ENCODE measurements at regions not wholly inside any gene's neighbourhood (a gene's known extent, or its start where the extent isn't known, plus 50 kb on each side); places are given as distances from the start of the nearest gene placed in this dataset.
"Not testable (repeated sequence)": the region's sequence is repeated elsewhere in the genome, so short reads cannot be mapped to it uniquely, and the experiment has no call there.

DNA sequence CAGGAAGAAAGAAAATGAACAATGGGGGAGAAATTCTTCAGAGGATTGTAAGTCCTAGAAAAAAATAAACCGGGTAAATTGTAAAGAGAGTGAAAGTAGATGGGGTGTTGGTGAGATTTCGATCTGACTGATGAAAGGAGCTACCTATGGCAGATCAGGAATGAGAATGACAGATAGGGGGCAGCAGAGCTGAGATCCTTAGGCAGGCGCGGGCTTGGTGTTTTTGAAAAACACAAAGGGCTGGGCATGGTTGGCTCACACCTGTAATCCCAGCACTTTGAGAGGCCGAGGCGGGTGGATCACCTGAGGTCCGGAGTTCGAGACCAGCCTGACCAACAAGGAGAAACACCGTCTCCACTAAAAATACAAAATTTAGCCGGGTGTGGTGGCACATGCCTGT, 1468.6 kb upstream of the SLC10A2 start:
- DNase-seq (ENCODE audit: low read depth), result no peak

DNA sequence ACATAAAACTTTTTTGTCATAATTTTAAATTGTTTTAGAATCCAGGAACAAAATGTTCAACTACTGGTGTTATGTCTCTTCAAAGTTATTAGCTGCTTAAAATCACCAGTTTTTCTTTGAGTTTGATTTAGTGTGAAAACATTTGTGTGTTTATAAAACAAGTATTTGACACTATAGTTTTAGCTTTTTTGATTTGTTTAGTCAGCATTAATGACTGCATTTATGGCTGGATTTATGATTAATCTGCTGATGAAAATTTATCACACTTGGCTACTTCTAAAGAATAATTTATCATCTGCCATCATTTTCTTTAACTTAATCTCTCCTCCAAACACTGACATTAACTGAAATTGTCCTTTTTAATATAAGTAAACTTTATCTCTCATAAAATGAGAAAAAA, 1465.9 kb upstream of the SLC10A2 start:
- no peak for DNase-seq (ENCODE audit: low read depth)

- DNase-seq (ENCODE audit: low read depth), result no peak
Observed at GRCh38 chr13:104530741-104531140, 1464.5 kb upstream of the SLC10A2 start.

GRCh38 chr13:104526561-104526960, 1460.3 kb upstream of the SLC10A2 start:
- DNase-seq (ENCODE audit: low read depth), result no peak

DNA sequence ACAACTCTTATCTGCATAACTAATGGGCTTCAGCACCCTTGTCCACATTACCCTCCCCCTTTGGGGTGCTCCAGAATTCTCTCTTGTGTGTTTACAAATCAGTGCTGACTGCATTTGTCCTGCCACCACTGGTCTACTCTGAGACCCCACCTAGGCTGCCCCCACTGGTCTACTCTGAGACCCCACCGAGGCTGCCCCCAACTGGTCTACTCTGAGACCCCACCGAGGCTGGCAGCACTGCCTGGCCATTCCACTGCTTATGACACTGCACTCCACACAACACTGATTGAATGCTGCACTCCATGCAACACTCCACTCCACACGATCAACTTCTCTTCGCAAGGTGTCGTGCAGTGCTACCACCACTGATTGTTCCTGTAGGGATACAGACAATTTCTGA, 1459.2 kb upstream of the SLC10A2 start:
- DNase-seq (ENCODE audit: low read depth), result no peak

DNA sequence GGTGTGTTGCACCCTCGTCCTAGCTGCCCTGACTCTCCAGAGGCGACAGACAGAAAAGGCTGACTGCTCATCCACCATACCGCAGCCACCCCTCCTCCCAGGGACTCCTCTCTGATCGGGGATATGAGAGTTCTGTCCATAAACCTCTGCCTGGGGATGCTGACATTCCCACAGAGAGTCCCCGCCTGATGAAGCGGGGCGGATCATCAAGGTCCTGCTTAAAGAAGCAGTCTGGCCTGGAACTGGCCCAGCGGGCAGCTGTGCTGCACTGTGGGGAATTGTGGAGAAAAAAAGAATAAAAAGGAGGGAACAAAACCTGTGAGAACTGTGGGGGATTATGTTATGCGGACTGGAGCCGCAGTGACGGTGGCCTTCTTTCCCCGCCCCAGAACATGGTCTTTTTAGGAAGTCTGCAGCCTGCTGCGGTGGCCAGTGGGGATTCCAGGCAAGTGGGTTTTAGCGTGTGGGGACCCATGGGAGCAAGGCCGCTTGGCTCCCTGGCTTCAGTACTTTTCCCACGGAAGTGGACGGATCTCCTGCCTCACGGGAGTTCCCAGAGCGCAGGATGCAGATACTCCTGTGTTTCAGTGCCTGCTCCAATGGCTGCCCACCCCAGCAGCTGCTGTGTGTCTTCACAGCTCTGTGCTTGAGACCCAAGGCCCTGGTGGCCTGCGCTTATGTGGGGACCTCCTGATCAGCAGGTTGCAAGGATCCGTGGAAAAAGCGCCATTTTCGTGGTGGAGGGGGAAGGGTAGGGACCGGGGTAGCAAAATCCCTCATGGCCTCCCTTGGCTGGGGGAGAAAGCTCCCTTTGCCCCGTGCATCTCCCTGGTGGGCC, 1456.2 kb upstream of the SLC10A2 start:
- DNase-seq (ENCODE audit: low read depth), result no peak

- no peak for DNase-seq (ENCODE audit: low read depth)
Observed at GRCh38 chr13:104510422-104510821, 1444.2 kb upstream of the SLC10A2 start.

DNA sequence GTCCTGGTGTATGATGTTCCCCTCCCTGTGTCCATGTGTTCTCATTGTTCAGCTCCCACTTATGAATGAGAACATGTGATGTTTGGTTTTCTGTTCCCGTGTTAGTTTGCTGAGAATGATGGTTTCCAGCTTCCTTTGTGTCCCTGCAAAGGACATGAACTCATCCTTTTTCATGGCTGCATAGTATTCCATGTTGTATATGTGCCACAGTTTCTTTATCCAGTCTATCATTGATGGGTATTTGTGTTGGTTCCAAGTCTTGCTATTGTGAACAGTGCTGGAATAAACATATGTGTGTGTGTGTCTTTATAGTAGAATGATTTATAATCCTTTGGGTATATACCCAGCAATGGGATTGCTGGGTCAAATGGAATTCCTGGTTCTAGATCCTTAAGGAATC, 1427.3 kb upstream of the SLC10A2 start:
- DNase-seq (ENCODE audit: low read depth), result not testable (repeated sequence)

- DNase-seq (ENCODE audit: low read depth), result no peak
Observed at GRCh38 chr13:104491916-104492315, 1425.7 kb upstream of the SLC10A2 start.

DNA sequence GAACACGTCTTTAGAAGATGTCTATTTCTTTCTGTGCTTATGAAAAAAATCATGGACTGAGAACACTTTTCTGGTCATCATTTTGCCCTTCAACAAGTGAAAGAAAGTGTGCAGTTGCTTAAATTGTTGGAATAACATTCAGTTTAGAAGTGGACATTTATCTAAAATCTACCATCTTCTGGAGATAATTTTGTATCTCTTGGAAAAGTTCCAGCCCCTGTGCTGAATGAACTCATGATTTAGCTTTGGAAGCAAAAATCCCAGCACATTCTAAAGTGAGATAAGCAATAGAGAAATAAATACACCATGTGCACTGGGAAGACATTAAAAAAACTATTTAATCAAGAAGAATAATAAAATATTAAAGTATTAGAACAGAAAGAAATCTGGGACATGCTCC, 1420.8 kb upstream of the SLC10A2 start:
- no peak for DNase-seq (ENCODE audit: low read depth)

GRCh38 chr13:104485571-104485970, 1419.4 kb upstream of the SLC10A2 start:
- no peak for DNase-seq (ENCODE audit: low read depth)

GRCh38 chr13:104483631-104484030, 1417.4 kb upstream of the SLC10A2 start:
- no peak for DNase-seq (ENCODE audit: low read depth)

GRCh38 chr13:104477261-104477660, 1411.0 kb upstream of the SLC10A2 start:
- DNase-seq (ENCODE audit: low read depth), result no peak

DNA sequence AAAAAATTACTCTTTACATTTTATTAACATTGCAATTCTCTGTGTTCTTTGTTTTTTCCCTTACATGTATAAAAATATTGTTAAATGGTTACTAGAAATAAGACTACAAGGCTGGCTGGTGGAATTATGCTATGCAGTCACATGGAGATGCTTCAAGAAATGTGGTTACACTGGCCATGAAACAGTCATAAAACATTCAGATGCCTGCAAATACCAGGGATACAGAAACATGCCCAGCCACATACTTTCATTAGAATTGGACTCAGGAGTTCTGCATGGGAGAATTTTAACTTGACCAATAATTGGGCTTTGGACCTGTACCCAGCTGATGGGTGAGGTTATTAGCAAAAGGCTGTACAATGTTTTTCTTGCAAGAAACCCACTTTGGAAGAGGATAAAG, 1407.7 kb upstream of the SLC10A2 start:
- no peak for DNase-seq (ENCODE audit: low read depth)

DNA sequence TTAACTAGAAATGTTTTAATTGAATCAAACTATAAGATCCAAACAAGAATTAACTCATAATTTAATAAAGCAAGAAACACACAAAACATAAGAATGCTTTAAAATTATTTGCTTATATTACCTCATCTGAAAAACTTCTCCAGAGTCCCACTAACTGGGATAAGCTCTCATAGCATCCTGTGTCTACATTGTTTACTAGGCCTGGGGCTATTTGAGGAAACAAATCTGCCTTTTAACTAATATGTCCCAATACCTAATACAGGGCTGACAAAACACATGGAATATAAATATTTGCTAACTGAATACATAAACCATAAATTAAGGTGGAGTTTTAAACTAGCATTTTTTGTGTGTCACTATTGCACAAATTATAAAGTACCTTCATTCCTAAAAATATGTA, 1399.8 kb upstream of the SLC10A2 start:
- DNase-seq (ENCODE audit: low read depth), result no peak

- DNase-seq (ENCODE audit: low read depth), result no peak
Observed at GRCh38 chr13:104461049-104461448, 1394.8 kb upstream of the SLC10A2 start.

- no peak for DNase-seq (ENCODE audit: low read depth)
Observed at GRCh38 chr13:104460554-104460953, 1394.3 kb upstream of the SLC10A2 start.

- DNase-seq (ENCODE audit: low read depth), result no peak
Observed at GRCh38 chr13:104450006-104450405, 1383.8 kb upstream of the SLC10A2 start.

GRCh38 chr13:104447348-104447747, 1381.1 kb upstream of the SLC10A2 start:
- no peak for DNase-seq (ENCODE audit: low read depth)

DNA sequence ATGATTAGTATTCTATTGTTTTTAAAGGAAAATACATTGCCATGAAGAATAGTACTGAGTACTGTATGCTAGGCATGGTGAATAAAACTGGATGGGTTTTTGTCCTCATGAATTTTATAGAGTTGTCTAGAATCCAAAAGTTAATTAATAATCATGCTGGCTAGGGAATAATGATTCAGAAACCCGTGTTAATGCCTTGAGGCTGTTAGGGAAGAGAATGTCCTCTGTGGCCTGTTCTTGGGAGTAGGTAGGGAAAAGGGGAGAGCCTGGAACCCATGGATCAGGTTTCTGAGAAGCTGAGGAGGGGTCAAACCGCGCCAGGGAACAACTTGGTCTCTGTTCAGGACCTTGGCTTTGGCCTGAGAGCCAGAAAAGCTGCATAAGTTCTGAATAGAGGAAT, 1376.3 kb upstream of the SLC10A2 start:
- DNase-seq (ENCODE audit: low read depth), result no peak

- no peak for DNase-seq (ENCODE audit: low read depth)
Observed at GRCh38 chr13:104436555-104436954, 1370.3 kb upstream of the SLC10A2 start.

GRCh38 chr13:104431895-104432294, 1365.7 kb upstream of the SLC10A2 start:
- DNase-seq (ENCODE audit: low read depth), result no peak

DNA sequence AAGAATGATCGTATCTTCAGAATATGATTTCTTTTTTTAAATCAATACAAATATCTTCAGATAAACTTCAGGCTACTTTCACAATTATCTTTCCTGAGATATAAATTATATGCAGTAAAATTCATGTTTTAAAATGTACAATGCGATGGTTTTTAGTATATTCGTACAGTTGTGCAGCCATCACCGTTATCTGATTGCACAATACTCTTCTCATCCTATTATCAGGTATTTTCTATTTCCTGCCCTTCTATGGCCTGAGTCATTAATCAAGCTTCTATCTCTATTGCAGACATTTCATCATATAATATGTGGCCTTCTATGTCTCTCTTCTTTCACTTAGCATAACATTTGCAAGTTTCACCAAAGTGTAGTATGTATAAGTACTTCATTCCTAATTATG, 1360.2 kb upstream of the SLC10A2 start:
- DNase-seq (ENCODE audit: low read depth), result no peak

GRCh38 chr13:104422668-104423067, 1356.5 kb upstream of the SLC10A2 start:
- no peak for DNase-seq (ENCODE audit: low read depth)

Data from stimulated activated CD8-positive, alpha-beta memory T cell treated with anti-CD3 and anti-CD28 coated beads, Interleukin-12 subunit alpha, Interleukin-12 subunit beta, amount 100 ng/mL, for 4 hours (primary cell).